Activated CD4-positive, alpha-beta T cell treated with anti-CD3 and anti-CD28 coated beads, Interleukin-2, Interleukin-4, amounts not matched to agents 100 ng/mL and 50 ng/mL, durations not matched to agents 16 hours and 8 hours (primary cell): ENCODE measurements at regions not wholly inside any gene's neighbourhood (a gene's known extent, or its start where the extent isn't known, plus 50 kb on each side); places are given as distances from the start of the nearest gene placed in this dataset.

Experiments
- DNase-seq: peaks from one replicate; pipeline ENCODE4 v3.0.0-alpha.2; 2020; ENCODE audit warnings: low spot score

DNA sequence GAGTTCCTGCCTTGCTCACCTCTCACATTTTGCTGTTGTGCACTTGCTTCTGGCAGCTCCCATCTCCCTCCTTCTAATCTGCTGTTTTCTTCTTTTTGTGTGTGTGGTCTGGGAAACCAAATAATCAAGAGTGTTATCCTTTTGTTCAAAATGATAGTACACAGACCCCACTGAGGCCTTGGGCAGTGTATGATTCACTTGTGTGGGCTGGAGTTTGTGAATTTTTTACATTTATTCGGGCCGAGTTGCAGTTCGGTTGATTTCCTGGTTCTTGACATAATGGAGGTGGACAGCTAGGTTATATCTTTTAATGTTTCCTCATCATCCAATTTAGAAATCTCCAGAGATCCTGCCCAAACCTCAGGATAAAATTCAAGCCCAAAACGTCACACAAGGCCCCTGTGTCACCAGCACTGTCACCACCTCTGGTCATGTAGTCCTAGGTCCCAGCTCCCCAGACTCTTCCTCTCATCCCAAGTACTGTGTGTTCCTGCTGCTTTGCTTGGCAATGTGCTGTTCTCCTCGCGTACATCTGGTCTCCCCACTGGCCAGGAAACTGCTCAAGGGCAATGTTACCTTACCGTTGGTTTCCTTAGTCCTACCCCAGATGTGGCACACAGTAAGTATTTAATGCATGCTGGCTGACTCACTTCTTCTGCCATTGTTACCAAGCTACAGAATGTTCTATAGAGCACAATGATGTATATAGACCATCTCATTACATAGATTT, 55.7 kb upstream of the PHACTR2 start:
- no peak for DNase-seq

DNA sequence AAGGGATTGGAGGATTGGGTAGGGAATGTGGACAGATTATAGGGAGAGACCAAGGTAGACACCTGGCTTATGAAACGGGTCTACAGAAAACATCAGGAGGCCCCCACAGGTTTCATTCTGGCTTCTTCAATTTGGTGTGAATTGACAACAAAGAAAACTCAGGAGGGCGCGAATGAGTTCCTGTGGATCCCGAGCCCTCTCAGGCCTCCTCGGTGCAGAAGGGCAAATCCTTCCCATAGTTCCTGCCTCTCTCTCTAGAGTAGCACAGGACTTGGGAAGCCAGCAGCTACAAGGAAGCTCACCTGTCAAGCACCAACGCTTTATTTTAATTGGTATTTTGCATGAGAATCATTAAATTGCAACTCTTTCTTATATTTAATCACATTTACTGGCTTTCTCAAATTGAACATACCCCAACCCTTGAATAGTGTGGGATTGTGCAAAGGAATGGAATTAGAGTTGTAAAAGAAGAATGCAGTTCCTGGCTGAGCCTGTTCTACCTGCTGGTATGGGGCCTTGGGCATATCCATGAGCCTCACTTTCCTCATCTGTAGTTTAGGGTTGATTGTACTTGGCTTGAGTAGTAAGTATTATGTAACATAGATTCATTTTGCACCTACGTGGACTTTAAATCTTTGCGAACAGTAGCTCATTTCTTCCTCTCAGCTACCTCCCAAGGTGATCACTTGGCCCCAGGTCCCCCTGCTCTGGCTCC, 56.4 kb upstream of the PHACTR2 start:
- DNase-seq: no peak

DNA sequence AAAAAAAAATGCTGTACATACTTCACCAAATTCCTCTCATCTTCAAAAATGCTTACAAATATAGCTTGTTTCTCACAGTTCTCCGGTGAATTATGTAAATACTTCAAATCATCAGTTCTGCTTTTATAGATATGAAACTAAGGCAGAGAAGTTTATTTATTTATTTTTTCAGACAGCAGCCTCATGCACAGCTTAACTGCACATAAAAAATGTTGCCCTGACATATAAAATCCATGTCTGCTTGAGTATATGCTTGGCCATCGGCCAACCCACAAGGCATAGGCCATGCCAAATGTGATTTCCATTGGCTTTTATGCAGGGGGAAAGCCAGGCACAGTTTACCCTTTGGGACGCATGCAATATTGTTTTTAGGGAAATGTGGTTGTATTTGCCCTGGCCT, 57.3 kb upstream of the PHACTR2 start:
- DNase-seq: no peak

DNA sequence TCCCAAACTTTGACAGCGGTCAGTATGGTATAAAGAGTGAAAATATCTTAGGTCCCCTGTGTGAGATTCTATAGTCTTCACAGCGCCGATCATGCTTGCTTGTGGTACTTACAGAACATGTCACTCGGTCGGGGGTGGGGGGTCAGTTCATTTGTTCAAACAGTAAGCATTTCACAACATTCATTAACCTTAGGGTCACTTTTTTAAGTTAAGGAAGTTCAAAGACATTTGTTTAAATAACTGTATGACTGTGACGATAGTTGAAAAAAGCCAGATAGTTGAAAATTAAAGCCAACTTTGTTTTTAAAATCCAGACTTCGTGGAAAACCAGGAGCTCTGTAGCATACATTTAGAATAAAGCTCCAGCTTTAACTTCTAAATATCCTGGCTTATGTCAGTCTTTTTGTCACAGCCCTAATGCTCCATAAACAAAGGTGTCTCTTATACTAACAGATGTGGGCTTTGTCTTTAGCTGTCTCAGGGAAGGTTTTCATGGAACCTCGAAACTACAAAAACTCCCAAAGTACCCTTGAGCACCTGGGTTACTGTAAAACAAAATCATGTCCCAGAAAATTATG, 57.9 kb upstream of the PHACTR2 start:
- DNase-seq: no peak

DNA sequence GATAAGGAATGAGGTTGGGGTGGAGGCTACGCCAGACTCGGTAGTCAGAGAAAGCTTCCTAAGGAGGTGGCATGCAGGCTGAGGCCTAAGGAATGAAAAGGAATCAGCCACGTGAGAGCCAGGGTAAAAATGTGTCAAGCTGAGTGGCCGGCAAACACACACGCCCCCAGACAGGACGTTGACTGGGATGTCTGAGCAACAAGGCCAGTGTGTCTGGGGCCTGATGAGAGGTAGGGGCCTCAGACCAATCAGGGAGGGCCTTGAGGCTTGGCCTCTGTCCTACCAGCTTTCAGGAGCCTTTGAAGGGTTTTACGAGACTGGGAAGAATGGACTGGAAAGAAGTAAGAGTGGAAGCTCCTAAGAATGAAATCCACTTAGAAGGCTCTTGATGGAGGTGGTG, 61.0 kb upstream of the PHACTR2 start:
- DNase-seq: no peak

DNA sequence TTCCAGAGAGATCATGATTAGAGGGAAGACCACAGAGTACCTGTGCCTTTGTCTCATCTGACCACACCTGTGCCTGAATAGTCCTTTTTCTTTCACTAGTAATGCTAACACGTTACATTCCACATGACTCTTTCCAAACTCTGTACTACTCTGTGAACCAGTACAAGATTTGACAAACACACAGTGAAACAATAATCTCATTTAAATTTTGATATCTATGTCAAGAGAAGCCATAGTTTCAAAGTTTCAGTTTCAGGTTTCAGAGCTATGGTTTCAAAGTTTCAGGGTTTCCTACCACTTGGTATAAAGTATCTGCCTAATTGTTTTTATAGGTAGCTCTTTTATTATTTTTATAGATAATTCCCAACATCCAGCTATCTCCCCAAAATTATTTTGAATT, 62.0 kb upstream of the PHACTR2 start:
- DNase-seq: no peak

DNA sequence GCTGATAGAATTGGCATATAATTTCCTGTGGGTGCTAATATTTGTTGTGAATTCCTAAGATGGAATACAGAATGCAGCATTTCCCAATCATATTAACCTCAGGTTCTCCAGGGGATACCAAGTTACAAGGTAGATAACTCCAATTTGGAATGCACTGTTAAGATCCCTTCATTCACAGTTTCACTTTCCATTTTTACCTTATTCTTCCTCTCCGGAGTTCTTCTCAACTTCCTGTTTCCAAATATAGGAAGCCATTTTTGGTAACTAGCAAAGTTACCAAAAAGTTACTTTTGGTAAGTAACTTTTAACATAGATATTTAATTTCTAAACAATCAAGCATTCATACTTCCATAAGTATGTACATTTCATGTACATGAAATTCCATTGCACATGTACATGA, 63.5 kb upstream of the PHACTR2 start:
- no peak for DNase-seq

DNA sequence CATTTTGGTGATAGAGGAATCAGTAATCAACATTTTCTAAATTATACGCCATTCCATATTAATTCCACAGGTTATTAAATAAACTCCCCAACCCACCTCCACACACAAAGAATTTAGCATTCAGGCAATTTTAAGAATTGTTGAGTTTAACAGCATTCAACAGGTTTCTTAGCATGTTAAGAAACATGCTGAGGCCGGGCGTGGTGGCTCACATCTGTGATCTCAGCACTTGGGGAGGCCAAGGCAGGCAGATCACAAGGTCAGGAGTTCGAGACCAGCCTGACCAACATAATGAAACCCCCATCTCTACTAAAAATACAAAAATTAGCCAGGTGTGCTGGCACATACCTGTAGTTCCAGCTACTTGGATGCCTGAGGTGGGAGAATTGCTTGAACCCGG, 64.0 kb upstream of the PHACTR2 start:
- no peak for DNase-seq

DNA sequence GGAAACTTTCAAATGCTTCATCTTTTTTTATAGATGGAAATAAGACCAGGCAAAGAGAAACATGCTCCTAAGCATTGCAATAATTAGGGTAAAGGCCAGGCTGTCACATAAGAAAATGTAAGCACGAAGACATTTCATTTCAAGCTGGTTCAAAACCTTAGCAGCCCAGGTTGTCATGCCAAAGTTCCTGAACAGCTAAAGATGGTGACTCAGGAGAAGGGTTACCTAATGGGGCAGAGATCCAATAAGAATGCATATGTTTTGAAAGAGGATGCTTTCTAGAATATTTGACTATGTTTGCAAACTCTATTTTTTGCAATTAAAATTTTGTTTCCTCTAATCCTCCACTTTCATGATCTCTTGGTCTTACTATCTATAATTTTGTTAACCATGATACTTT, 65.6 kb upstream of the PHACTR2 start:
- no peak for DNase-seq

DNA sequence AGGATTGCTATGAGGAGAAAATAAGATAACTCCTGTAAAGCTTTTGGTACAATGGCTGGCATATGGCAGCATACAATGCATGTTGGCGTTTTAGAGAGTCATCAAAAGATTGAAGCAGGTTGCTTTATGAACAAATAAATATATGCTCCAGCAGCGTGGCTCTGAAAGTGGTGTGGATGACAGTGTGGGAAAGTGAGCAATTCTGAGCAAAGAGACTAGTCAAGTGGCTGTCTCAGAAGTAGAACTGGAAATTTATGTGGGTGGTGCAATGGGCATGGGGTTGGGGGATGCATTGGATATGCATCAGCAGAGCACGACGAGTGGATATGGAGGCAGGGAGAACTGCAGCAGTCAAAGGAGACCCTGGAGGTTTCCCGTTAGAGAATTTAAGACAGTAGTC, 66.2 kb upstream of the PHACTR2 start:
- no peak for DNase-seq

DNA sequence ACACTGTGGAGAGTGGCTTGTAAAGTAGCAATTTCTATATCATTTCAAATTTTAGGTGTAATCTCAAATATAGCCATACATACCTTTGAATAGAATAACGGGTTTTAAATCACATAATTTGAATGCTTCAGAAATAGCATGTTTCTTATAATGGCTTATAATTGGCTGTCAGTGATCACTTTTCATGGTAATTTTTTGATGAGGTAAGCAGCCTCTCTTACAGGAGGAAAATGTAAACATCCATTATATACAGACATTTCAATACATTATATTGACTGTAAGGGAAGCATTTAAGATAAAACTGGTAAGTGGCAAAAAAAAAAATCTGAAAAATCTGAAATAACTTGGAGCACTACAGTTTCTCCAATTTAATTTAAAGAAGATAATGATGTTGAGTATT, 67.8 kb upstream of the PHACTR2 start:
- DNase-seq: no peak

DNA sequence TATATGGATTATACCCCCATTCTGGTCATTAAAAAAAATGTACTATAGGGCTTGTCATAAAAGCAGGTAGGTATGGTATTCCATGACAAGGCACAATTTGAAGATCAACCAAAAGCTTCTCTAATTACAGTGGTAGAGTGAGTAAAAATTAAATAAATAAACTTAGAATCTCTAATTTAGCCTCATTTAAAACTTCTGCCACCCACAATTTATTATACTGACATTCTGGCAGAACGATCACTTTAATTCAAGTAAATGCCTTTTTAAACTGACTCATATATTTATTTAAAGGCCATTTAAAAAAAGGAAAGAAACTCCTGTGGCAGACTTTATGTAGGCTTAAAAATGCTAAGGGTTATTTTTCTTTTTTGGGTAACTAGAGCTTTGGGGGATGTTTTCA, 68.3 kb upstream of the PHACTR2 start:
- DNase-seq: no peak

DNA sequence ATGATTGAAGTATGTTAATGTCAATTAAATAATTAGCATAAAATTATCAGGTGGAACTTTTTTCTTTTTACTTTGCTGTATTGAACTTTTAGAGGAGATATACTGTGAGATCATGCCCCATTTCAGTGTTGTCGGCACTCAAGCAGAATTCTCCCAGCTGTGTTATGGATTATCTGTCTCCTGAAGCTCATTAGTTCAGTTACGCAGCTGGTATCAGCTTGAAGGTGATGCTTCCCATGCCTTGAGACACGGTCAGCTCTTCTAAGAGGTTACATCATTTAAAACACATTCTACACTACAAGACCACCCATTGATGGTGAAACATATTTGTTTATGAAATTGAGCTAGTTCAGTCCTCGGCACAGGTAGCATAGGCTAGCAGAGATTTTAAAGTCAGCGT, 68.9 kb upstream of the PHACTR2 start:
- no peak for DNase-seq

DNA sequence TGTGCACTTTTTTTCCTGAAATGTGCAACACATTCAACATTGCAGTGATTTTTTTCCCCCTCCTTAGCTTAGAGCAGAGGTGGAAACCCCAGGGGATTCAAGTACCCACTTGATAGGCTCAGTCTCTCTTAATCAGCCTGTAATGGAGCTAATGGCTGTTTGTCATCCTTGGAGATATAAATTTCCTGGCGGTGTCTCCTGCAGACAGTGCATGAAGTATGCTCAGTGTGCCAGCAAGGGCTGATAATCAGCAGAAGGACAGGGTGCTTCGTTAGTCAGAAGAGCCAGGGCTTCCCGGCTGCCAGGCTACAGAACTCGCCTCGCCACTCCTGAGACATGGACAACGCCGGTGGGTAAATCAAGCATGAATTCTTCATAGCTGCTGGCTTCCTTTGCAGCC, 69.8 kb upstream of the PHACTR2 start:
- DNase-seq: no peak

DNA sequence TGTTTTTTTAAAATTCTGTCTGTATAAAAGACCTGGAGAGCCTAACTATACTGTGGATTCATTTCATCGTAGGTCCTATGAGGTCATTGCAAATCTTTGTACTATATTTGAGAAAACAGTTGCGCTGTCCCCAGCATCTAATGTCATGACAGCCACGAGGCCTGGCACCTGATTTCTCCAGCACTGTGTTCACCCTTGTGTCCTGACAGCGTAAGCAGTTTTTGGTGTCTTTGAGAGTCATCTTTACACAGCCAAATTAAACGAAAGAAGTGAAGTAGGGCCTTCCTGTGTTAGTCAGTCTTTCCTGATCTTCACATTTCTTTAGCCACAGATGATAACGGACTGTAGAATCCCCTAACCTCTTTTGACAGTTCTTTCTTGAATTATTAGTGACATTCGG, 70.6 kb upstream of the PHACTR2 start:
- no peak for DNase-seq

DNA sequence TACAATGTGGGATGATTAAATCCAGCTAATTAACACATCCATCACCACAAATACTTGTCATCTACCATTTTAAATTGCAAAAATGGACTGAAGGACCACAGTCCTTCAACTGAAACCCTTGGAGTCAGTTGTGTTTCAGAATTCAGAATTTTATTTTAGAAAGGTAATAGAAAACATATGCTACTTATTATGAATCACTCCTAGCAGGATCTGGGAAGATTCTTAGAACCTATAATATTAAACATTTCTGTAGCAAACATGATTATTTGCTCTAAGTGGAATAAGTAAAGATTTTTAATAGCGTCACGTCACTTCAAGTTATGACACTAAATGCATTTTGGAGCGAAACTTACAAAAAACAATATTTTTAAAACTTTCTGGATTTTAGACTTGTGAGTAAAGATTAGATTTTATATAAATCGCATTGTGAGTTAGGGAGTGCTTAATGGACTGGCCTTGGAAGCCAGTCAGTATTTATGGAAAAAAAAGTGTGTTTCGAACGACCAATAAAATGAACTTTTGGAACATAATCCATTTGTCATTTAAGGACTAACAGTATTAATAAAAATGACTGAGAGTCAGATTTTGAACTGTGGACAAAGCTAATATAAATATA, 71.8 kb upstream of the PHACTR2 start:
- DNase-seq: no peak

DNA sequence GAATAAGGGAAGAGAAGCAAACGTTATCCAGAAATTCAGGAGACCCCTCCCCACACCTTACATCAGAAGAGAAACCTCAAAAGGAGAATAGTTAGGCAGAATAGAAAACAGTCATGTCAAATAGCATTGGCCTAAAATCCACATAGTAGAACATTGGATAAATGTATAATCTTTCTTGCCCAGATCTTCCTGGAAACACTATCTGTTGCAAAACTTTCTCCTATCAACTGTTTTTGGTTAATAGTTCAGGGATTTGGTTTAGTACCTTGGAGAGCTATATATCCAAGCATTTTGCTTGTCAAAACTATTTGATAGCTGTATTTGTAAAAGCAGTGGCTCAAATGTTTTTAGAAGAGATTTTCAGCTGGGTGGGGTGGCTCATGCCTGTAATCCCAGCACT, 74.3 kb upstream of the PHACTR2 start:
- DNase-seq: no peak

DNA sequence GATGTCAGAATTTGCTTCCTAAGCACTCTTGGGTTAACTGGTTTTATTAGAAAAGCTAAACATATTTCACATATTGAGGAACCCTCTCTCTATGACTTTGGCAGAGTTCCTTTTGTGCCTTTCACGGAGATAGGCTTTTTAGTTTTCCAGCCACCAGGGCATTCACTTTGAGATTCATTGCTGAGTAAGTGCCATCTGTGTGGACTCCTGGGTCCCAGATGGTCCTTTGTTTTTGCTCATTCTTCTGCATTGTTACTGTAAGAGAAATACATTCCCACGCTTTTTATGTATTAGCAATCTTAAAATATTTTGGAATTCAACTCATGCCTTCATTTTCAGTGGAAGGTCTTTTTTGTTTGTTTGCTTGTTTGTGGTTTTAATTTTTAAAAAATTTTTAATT, 76.3 kb upstream of the PHACTR2 start:
- no peak for DNase-seq

DNA sequence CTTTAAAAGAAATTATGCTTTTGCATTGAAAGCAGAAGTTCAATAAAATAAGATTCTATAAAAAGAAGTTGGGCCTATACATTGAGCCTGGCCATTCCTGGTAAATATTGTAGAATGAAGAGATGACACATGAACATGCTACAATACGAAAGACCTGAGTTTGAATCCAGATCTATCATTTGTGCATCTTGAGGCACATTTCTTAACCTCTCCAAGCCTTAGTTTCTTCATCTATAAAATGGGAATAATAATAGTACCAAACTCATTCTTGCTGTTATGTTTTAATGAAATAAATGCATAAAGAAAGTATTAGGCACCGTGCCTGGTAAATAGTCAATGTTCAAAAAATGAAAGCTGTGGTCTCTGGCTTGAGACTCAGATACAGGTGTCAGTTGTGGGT, 76.9 kb upstream of the PHACTR2 start:
- no peak for DNase-seq

DNA sequence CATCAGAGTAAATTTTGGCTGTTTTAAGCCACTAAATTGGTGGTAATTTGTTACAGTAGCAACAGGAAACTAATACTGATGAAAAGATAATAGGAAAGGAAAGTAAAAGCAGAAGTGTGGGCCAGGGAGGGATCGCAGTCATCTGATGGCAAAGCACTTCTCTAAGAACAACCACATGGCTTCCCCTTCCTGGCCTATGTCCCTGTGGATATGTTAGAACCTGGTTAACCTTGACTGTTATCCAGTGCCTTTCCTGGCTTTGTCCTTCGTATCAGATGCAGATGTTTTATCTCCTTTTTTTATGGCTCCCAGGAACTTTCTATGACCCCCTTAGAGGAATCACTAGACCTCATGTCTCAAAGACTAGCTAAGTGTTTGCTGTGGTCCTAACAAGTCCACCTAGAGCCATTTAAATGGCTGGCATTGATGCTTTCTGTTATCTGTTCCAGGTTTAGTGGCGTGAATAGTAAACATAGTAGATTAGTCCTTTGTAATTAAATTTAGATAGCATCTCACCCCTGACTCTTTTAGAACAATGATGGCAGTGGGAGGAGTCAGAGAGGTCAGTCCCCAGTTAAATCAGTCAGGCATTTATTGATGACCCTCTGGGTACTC, 79.2 kb upstream of the PHACTR2 start:
- DNase-seq: no peak

DNA sequence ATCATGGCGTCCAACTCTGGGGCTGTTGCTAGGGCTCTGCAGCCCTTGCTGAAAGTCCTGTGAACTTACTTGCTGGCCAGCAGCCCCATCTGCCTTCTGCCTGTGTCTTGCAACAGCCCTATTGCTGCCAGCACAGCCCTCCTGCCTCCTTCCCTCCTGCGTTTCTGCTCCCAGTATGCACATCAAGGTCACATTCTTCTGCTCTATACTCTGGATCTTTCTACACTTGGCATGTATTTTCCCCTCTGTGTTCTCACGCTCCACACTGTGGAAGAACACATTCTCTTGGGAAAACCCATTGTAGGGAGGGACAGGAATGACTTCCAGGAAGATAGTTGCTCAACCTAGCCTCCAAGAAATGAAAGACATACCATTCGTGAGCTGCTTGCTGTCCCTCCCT, 80.9 kb upstream of the PHACTR2 start:
- no peak for DNase-seq

DNA sequence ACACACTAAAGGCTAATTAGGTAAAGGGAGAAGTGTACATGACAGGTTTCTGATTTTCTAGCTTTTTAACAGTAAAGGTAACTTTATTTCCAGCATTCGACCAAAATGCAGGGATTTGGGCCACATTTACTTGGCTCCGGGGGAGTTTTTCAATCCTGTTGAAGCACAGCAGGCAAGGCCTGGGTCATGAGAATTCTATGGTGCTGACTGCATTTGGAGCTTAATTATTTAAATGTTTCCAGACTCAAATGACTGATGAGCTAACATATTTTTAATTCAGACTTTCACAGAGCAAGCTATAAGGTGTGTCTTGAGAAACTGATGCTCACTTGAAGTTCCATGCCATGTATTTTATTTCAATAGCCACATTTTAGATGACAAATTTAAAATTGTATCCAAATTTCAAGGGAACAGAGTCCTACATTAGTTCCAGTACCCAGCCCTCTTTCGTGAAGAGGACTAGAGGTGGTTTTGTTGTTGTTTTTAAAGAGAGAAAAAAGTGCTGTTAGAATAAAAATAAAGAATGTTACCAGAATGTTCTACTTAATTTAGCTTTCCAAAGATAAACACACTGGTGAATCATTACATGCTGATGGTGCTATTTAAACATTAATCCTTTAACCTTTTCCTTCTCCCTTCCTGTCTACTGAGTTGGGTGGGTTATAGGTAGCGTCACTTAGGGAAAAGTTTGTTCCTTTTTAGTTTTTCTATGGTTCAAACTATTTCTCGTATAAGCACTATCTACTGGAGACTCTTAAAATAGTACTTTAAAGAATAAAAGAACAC, 82.3 kb upstream of the PHACTR2 start:
- no peak for DNase-seq
